ENCODE measurements at regions not wholly inside any gene's neighbourhood (a gene's known extent, or its start where the extent isn't known, plus 50 kb on each side); places are given as distances from the start of the nearest gene placed in this dataset.

DNA sequence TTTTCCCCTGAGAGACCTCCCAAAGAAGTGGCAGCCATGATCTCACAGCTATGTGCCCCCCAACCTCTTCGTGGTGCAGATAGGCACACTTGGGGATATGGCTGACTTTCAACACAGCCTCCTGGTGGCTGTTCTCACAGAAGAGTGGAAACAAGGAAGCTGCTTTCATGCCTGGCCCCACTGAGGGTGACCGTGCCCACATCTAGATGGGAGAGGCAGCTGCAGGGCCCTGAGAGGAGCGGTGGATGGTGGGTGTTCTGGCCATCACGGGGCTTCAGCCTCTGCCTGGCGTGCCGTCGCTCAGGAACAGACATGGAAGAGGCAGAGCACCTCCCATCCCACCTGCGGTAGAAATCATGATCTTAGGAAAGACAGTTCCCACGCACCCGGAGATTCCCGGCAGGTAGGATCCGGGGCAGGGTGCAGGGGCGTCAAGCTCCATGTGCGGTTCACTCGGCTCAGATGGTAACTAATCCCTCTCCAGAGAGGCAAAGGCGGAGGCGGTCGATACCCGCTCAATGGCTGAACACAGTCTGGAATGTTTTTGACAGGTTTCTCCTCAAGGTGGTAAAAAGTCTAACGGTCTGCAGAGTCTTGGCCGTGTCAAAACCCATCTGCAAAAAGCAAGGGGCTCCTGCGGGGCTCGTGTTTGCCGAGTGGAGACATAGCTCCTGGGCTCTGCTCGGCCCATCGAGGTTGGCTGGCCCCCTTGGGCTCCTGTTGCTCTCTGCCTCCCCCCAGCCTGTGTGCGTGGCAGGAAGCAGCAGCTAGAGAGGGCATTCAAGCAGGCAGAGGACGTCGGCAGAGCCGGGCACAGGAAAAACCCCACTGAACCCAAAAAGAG, 225.2 kb upstream of the RTL1 start:
- Histone ChIP-seq H3K4me1 (ENCODE audit: control insufficient read depth, insufficient read depth, low read length, unreplicated experiment) (no peaks in the 10 kb centered on the region), H3K4me3 (ENCODE audit: low read depth, low read length) (no peak overlapping the region), H2AFZ (ENCODE audit: low read length, unreplicated experiment) (no peak overlapping the region), H3K36me3 (ENCODE audit: insufficient read depth, low read length) (no peaks in the 10 kb centered on the region), H3K79me2 (ENCODE audit: control insufficient read depth, insufficient read depth, low read length, unreplicated experiment) (no peaks in the 10 kb centered on the region), H3K27ac (ENCODE audit: low read depth, low read length) (no peak overlapping the region), H3K27me3 (ENCODE audit: insufficient read depth, low read length) (peaks cover 23% of the 10 kb centered on the region)

DNA sequence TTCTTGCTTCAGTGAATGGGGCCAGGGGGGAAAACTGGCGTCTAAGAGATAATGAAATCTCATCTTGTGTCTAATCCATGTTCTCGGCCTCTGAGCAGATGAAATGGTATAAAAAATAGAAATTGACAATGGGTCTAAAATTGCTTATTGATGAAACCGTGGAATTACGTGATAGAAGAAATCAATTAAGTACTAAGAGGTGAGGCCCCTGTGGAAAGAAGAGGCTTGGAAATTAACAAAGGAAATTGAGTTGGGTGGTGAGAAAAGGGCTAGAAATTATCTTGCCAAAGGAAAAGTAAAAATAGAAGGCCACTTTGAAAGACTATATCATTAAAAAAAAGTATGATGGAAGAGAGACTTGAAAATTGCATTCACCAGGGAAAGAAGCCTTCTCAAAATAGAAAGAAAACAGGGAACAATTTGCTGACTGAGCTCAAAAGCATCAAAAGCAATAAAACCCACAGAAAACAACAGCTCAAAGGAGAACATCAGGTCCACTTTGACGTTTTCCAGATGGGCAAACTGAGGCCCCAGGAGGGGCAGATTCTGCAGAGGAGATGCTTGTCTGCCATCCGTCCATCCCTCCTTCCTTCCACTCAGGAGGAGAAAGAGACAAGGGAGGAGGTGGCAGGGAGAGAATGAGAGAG, 226.1 kb upstream of the RTL1 start:
- Histone ChIP-seq H3K27me3 (ENCODE audit: insufficient read depth, low read length) (peaks cover 23% of the 10 kb centered on the region), H3K4me1 (ENCODE audit: control insufficient read depth, insufficient read depth, low read length, unreplicated experiment) (no peaks in the 10 kb centered on the region), H3K79me2 (ENCODE audit: control insufficient read depth, insufficient read depth, low read length, unreplicated experiment) (no peaks in the 10 kb centered on the region), H3K27ac (ENCODE audit: low read depth, low read length) (no peak overlapping the region), H3K36me3 (ENCODE audit: insufficient read depth, low read length) (no peaks in the 10 kb centered on the region), H3K4me3 (ENCODE audit: low read depth, low read length) (no peak overlapping the region), H2AFZ (ENCODE audit: low read length, unreplicated experiment) (no peak overlapping the region)

DNA sequence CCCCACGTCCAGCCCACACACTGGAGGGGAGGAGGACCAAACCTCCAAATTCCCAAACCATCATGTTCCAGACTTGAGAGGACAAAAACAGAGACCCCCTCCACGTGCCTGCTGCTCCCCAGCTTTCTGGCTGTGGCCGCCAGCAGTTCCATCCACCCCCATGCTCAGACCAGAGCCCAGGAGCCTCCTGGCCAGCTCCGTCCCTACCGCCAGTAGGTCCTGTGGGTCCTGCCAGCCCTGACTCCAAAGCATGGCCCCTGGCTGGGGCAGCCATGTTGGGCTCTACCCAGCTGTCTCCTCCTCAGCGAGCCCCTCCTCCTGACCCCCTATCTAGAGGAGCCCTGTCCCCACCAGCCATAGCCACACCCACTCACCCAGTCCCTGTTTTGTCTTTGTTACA, 227.3 kb upstream of the RTL1 start:
- Histone ChIP-seq H3K36me3 (ENCODE audit: insufficient read depth, low read length) (no peaks in the 10 kb centered on the region), H3K79me2 (ENCODE audit: control insufficient read depth, insufficient read depth, low read length, unreplicated experiment) (no peaks in the 10 kb centered on the region), H3K27ac (ENCODE audit: low read depth, low read length) (no peak overlapping the region), H3K4me1 (ENCODE audit: control insufficient read depth, insufficient read depth, low read length, unreplicated experiment) (no peaks in the 10 kb centered on the region), H3K27me3 (ENCODE audit: insufficient read depth, low read length) (peaks cover 23% of the 10 kb centered on the region), H2AFZ (ENCODE audit: low read length, unreplicated experiment) (no peak overlapping the region), H3K4me3 (ENCODE audit: low read depth, low read length) (no peak overlapping the region)

DNA sequence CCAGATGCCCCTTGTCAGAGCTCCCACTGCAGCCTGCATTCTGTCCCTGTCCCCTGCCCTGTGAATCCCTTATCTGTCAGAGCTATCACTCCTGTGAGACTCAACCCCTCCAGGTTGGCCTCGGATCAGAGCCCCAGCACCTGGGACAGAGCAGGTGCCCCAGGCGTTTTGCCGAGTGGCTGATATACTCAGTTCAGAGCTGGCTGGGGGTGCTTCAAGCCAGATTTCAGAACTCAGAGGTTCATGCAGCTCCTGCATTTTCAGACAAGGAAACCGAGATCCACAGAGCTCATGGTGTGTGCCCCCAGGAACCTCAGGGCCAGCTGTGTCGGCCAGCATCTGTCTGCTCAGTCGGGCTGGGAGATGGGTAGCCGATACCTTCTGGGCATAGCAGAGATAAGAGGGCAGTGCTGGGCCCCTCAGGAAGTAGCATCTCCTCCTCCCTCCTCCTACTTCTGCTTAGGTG, 228.0 kb upstream of the RTL1 start:
- peaks cover 23% of the 10 kb centered on the region for H3K27me3 ChIP-seq (ENCODE audit: insufficient read depth, low read length)
- H3K4me1 ChIP-seq (ENCODE audit: control insufficient read depth, insufficient read depth, low read length, unreplicated experiment): no peaks in the 10 kb centered on the region
- H3K79me2 ChIP-seq (ENCODE audit: control insufficient read depth, insufficient read depth, low read length, unreplicated experiment): no peaks in the 10 kb centered on the region
- H3K4me3 ChIP-seq (ENCODE audit: low read depth, low read length): no peak overlapping the region
- no peak overlapping the region for H2AFZ ChIP-seq (ENCODE audit: low read length, unreplicated experiment)
- H3K36me3 ChIP-seq (ENCODE audit: insufficient read depth, low read length): no peaks in the 10 kb centered on the region
- no peak overlapping the region for H3K27ac ChIP-seq (ENCODE audit: low read depth, low read length)

DNA sequence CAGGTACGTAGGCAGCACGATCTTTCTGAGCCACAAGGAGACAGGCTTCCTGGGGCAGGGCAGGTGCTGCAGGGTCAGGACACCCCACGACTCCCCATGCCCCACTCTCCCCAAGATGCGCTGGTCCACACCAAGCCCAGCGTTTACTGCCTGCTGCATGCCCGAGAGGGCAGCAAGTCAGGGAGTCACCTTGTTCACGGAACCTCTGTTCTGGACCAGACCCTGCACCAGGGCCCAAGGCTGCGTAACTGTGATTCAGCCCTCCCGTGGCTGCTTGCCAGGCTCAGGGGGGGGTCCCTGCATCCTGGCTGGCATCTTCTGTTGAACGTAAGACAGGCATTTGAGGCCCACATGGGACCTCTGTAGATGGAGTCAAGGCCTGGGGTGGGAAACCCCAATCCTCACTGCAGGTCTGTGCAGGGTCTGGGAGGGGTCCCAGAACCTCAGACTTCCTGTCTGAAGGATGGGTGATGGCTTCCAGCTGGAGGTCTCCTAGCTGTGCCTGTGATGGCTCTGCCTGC, 228.6 kb upstream of the RTL1 start:
- Histone ChIP-seq H3K4me1 (ENCODE audit: control insufficient read depth, insufficient read depth, low read length, unreplicated experiment) (no peaks in the 10 kb centered on the region), H3K79me2 (ENCODE audit: control insufficient read depth, insufficient read depth, low read length, unreplicated experiment) (no peaks in the 10 kb centered on the region), H3K27ac (ENCODE audit: low read depth, low read length) (no peak overlapping the region), H3K27me3 (ENCODE audit: insufficient read depth, low read length) (peaks cover 23% of the 10 kb centered on the region), H2AFZ (ENCODE audit: low read length, unreplicated experiment) (no peak overlapping the region), H3K36me3 (ENCODE audit: insufficient read depth, low read length) (no peaks in the 10 kb centered on the region), H3K4me3 (ENCODE audit: low read depth, low read length) (no peak overlapping the region)

DNA sequence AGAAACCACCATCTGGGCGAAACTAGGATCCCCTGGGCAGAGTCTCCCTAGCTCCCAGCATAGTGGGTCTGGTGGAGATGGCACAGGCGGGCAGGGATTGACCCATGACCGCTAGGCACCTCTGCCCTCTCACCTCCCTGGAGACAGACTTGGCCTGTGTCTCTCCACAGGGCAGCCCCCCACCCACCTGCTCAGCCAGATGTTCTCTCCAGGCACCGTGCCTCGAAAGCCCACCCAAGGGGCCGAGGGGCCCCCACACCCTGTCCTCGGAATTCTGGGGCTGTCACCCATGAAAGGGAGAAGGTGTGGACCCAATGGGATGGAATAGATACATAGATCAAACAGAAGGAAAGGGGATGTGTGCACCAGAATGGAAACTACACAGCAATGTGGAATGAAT, 229.1 kb upstream of the RTL1 start:
- H3K4me3 ChIP-seq (ENCODE audit: low read depth, low read length): no peak overlapping the region
- H2AFZ ChIP-seq (ENCODE audit: low read length, unreplicated experiment): no peak overlapping the region
- H3K27me3 ChIP-seq (ENCODE audit: insufficient read depth, low read length): peaks cover 20% of the 10 kb centered on the region
- H3K79me2 ChIP-seq (ENCODE audit: control insufficient read depth, insufficient read depth, low read length, unreplicated experiment): no peaks in the 10 kb centered on the region
- H3K27ac ChIP-seq (ENCODE audit: low read depth, low read length): no peak overlapping the region
- H3K36me3 ChIP-seq (ENCODE audit: insufficient read depth, low read length): no peaks in the 10 kb centered on the region
- no peaks in the 10 kb centered on the region for H3K4me1 ChIP-seq (ENCODE audit: control insufficient read depth, insufficient read depth, low read length, unreplicated experiment)

DNA sequence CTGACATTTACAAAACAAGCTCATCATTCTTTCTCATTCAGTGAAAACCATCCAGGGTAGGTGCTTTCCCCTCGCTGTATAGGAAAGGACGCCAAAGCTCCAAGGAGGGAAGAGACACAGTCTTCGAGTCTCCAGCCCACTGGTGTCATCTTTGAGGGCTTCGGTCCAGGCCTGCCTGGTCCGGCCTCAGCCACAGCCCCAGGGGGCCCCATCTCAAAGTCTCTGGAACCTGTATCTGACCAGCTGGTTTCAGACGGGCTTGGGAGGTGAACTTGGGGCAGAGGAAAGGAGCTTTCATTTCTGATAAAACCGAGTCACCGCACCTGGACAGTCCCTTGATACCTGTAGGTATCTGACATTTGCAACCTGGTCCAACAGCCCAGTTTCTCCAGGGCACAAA, 229.5 kb upstream of the RTL1 start:
- Histone ChIP-seq H3K27me3 (ENCODE audit: insufficient read depth, low read length) (peaks cover 15% of the 10 kb centered on the region), H3K79me2 (ENCODE audit: control insufficient read depth, insufficient read depth, low read length, unreplicated experiment) (no peaks in the 10 kb centered on the region), H2AFZ (ENCODE audit: low read length, unreplicated experiment) (no peak overlapping the region), H3K27ac (ENCODE audit: low read depth, low read length) (no peak overlapping the region), H3K4me3 (ENCODE audit: low read depth, low read length) (no peak overlapping the region), H3K36me3 (ENCODE audit: insufficient read depth, low read length) (no peaks in the 10 kb centered on the region), H3K4me1 (ENCODE audit: control insufficient read depth, insufficient read depth, low read length, unreplicated experiment) (no peaks in the 10 kb centered on the region)

DNA sequence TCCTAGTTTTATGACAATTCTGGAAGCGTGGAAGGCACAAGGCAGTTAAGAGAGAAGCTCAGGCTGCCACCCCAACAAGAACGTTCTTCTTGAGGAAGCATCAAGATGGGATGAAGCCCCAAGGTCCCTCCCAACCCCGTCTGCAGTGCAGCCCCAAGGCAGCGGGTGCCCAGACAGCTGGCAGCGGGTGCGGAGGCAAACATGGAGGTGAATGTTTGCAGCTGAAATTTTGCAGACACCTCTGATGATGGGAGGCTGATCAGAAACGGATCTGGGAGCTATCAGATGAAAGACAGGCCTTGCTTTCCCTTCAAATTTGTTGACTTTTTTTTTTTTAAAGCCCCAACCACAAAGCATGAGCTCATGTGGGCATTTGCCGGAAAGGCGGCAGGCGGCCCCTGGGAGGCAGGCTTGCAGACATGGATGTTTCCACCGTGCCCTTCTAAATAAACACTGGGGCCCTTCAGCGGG, 230.7 kb upstream of the RTL1 start:
- Histone ChIP-seq H3K36me3 (ENCODE audit: insufficient read depth, low read length) (no peaks in the 10 kb centered on the region), H3K27me3 (ENCODE audit: insufficient read depth, low read length) (peaks cover 8% of the 10 kb centered on the region; the same call in 1 of the 2 replicates), H3K79me2 (ENCODE audit: control insufficient read depth, insufficient read depth, low read length, unreplicated experiment) (no peaks in the 10 kb centered on the region), H3K4me3 (ENCODE audit: low read depth, low read length) (no peak overlapping the region), H2AFZ (ENCODE audit: low read length, unreplicated experiment) (no peak overlapping the region), H3K27ac (ENCODE audit: low read depth, low read length) (no peak overlapping the region), H3K4me1 (ENCODE audit: control insufficient read depth, insufficient read depth, low read length, unreplicated experiment) (no peaks in the 10 kb centered on the region)

DNA sequence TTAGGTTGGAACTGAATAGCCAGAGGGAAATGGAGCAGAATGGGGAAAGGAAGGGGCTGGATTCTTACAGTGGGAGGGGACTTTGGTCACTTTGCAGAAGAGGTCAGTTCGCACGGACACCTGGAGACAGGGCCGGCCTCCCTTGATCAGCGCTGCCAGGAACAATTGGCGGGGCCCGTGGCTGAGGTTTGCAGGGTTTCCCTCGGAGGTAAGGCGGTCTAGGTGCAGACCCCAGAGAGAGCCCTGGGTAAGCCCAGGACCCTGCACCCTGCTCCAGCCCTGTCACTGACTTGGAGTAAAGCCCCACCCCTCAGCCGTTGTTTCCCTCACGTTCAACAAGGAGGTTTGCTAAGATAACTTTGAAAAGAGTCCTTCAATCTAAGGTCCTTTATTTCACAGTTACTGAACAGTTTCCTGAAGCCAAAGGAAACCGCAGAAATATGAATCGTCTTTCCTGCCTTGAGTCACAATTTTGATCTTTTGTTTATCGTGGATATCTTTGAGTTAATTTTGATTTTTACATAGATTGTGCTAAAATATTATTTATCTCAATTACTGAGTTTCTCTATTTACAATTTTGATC, 231.4 kb upstream of the RTL1 start:
- H3K27ac ChIP-seq (ENCODE audit: low read depth, low read length): no peak overlapping the region
- 0 out of 2 replicates have a peak, but pooled peaks cover under 1% of the 10 kb centered on the region for H3K27me3 ChIP-seq (ENCODE audit: insufficient read depth, low read length)
- no peak overlapping the region for H3K4me3 ChIP-seq (ENCODE audit: low read depth, low read length)
- H3K4me1 ChIP-seq (ENCODE audit: control insufficient read depth, insufficient read depth, low read length, unreplicated experiment): no peaks in the 10 kb centered on the region
- no peaks in the 10 kb centered on the region for H3K79me2 ChIP-seq (ENCODE audit: control insufficient read depth, insufficient read depth, low read length, unreplicated experiment)
- H3K36me3 ChIP-seq (ENCODE audit: insufficient read depth, low read length): no peaks in the 10 kb centered on the region
- no peak overlapping the region for H2AFZ ChIP-seq (ENCODE audit: low read length, unreplicated experiment)

DNA sequence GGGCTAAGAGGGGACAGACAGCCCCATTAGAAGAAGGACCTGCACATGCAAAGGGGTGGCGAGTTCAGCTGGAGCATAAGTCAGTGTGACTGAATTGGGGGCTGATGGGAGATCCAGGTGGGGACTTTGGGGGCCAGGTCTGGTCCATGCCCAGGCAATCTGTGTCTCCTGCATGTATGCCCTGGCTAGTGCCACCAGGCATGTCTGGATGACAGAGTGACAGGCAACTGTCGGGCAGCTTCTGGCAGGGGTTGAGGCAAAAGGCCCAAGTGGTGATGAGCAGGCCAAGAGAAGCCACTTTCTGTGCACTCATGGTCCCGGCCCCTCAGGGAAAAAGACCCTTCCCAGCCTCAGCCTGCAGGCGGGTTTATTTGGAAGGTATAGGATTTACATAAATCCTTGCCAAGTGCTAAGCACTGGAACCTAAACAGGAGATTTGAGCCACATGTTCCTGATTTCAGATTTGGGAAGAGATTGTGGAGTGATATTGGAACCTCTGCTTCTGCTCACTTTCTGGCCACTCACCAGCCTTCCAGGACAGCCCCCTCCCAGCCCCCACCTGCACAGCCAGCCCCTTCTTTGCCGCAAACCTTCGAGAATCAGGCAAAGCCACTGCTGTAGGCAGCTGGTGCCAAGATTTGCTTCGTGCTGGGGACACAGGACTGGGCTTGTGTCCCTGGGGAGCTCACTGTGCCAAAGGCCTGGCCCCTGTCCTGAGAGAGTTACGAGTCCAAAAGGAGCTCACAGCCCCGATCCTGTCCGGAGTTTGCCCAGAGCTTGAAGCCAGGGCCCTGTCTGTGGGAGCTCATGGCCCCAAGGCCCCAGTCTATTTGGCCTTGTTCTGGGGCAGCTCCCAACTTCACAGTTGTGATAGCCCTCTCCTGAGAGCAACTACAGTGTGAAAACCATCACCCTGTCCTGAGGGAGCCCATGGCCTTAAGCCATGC, 232.5 kb upstream of the RTL1 start:
- Histone ChIP-seq H3K27me3 (ENCODE audit: insufficient read depth, low read length) (peaks cover 4% of the 10 kb centered on the region; the same call in 1 of the 2 replicates), H3K27ac (ENCODE audit: low read depth, low read length) (no peak overlapping the region), H3K36me3 (ENCODE audit: insufficient read depth, low read length) (no peaks in the 10 kb centered on the region), H2AFZ (ENCODE audit: low read length, unreplicated experiment) (no peak overlapping the region), H3K4me3 (ENCODE audit: low read depth, low read length) (no peak overlapping the region), H3K4me1 (ENCODE audit: control insufficient read depth, insufficient read depth, low read length, unreplicated experiment) (no peaks in the 10 kb centered on the region), H3K79me2 (ENCODE audit: control insufficient read depth, insufficient read depth, low read length, unreplicated experiment) (no peaks in the 10 kb centered on the region)
